Body of pancreas (tissue), 4 donors: ENCODE measurements at regions not wholly inside any gene's neighbourhood (a gene's known extent, or its start where the extent isn't known, plus 50 kb on each side); places are given as distances from the start of the nearest gene placed in this dataset.

Experiments used
- POLR2A ChIP-seq, 3 donors: fragments of 450-650 bp; IDR thresholded peaks; one replicate each; pipeline ENCODE4 v1.6.1; 2016; ENCODE audit warnings: antibody characterized with exemption in 3 of 3, mild to moderate bottlenecking in 2 of 3
- TF ChIP-seq, protein P1 (sequence below), 7 experiments: fragments of 450-650 bp in 4 of 7; fragments of 200-600 bp in 3 of 7; sonication (generic) in 3 of 7; IDR thresholded peaks; one replicate each; pipeline ENCODE4 v1.5.1; 2016 to 2019; ENCODE audit warnings: antibody characterized with exemption in 7 of 7

- TF ChIP-seq, protein P1, sequence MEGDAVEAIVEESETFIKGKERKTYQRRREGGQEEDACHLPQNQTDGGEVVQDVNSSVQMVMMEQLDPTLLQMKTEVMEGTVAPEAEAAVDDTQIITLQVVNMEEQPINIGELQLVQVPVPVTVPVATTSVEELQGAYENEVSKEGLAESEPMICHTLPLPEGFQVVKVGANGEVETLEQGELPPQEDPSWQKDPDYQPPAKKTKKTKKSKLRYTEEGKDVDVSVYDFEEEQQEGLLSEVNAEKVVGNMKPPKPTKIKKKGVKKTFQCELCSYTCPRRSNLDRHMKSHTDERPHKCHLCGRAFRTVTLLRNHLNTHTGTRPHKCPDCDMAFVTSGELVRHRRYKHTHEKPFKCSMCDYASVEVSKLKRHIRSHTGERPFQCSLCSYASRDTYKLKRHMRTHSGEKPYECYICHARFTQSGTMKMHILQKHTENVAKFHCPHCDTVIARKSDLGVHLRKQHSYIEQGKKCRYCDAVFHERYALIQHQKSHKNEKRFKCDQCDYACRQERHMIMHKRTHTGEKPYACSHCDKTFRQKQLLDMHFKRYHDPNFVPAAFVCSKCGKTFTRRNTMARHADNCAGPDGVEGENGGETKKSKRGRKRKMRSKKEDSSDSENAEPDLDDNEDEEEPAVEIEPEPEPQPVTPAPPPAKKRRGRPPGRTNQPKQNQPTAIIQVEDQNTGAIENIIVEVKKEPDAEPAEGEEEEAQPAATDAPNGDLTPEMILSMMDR (IDR thresholded peaks at IDR 0.05): no peak
- TF ChIP-seq POLR2A (IDR thresholded peaks at IDR 0.05): no peak
Measured at GRCh38 chr10:3425261-3425660, 252.7 kb upstream of the PITRM1 start.
